ENCODE measurements at regions not wholly inside any gene's neighbourhood (a gene's known extent, or its start where the extent isn't known, plus 50 kb on each side); places are given as distances from the start of the nearest gene placed in this dataset.

GRCh38 chr6:24051942-24052589 is 73.9 kb upstream of the NRSN1 start:
- Histone ChIP-seq H3K9me3 (no peaks in the 10 kb centered on the region), H3K4me1 (no peaks in the 10 kb centered on the region), H3K36me3 (no peaks in the 10 kb centered on the region), H3K4me3 (no peak overlapping the region), H3K27me3 (no peaks in the 10 kb centered on the region), H3K27ac (no peak overlapping the region)
- intact Hi-C loops (cut with DNase I) = no loop called here
- ATAC-seq = no peak
- 49 to 75% (median 70%) methylated on average over 4 of the region's 4 CpGs for WGBS, 4 donors
- TF ChIP-seq CTCF (IDR thresholded peaks at IDR 0.05) (no peak), POLR2A (IDR thresholded peaks at IDR 0.05) (no peak)
- no peak for DNase-seq

GRCh38 chr6:24052590-24052961 is 73.4 kb upstream of the NRSN1 start:
- TF ChIP-seq CTCF (IDR thresholded peaks at IDR 0.05) (no peak), POLR2A (IDR thresholded peaks at IDR 0.05) (no peak)
- ATAC-seq (no peak), DNase-seq (no peak)
- Histone ChIP-seq H3K9me3 (no peaks in the 10 kb centered on the region), H3K27ac (no peak overlapping the region), H3K4me1 (no peaks in the 10 kb centered on the region), H3K4me3 (no peak overlapping the region), H3K36me3 (no peaks in the 10 kb centered on the region), H3K27me3 (no peaks in the 10 kb centered on the region)
- intact Hi-C loops (cut with DNase I) = no loop called here
- 57 to 75% (median 60%) methylated on average over 4 of the region's 4 CpGs for WGBS, 4 donors

- TF ChIP-seq POLR2A (IDR thresholded peaks at IDR 0.05) (no peak), CTCF (IDR thresholded peaks at IDR 0.05) (no peak)
- 47 to 64% (median 54%) methylated on average over 1 of the region's 1 CpG for WGBS, 4 donors
- ATAC-seq (no peak), DNase-seq (no peak)
- no peak overlapping the region for H3K4me3 ChIP-seq
- no peaks in the 10 kb centered on the region for H3K36me3 ChIP-seq
- H3K27me3 ChIP-seq = no peaks in the 10 kb centered on the region
- H3K4me1 ChIP-seq = no peaks in the 10 kb centered on the region
- intact Hi-C loops (cut with DNase I) = no loop called here
- H3K9me3 ChIP-seq = no peaks in the 10 kb centered on the region
- no peak overlapping the region for H3K27ac ChIP-seq
Observed at GRCh38 chr6:24053057-24053456, 73.0 kb upstream of the NRSN1 start.

- Histone ChIP-seq H3K27me3 (no peaks in the 10 kb centered on the region), H3K4me1 (no peaks in the 10 kb centered on the region), H3K36me3 (no peaks in the 10 kb centered on the region), H3K4me3 (no peak overlapping the region), H3K9me3 (no peaks in the 10 kb centered on the region), H3K27ac (no peak overlapping the region)
- ATAC-seq (no peak), DNase-seq (no peak)
- intact Hi-C loops (cut with DNase I) = no loop called here
- WGBS, 4 donors = 60 to 71% (median 70%) methylated on average over 3 of the region's 3 CpGs
- TF ChIP-seq POLR2A (IDR thresholded peaks at IDR 0.05) = no peak
- no peak for TF ChIP-seq CTCF (IDR thresholded peaks at IDR 0.05)
Observed at GRCh38 chr6:24054388-24054787, 71.6 kb upstream of the NRSN1 start.
